GM13977 (cell line): ENCODE measurements at regions not wholly inside any gene's neighbourhood (a gene's known extent, or its start where the extent isn't known, plus 50 kb on each side); places are given as distances from the start of the nearest gene placed in this dataset.

Experiments
- DNase-seq: peaks from one replicate; pipeline ENCODE4 v3.0.0; 2012; ENCODE audit warnings: low spot score
- CTCF ChIP-seq: IDR thresholded peaks from 2 replicates; pipeline ENCODE4 v1.5.1; 2012; ENCODE audit warnings: mild to moderate bottlenecking, control low read depth; ENCODE audit not compliant: insufficient read depth; ENCODE audit errors: extremely low read depth, missing control alignments
- in situ Hi-C: fragments of 300-500 bp; cut with MboI; formaldehyde crosslinking; loops from one replicate; pipeline ENCODE4 v1.12.0; 2022; ENCODE audit warnings: low sequenced_read_pairs, low pct_unique_long_range_greater_than_20kb, mixed read lengths, inconsistent platforms; ENCODE audit not compliant: unreplicated experiment

GRCh38 chr6:54772610-54773009 lies 74.0 kb upstream of the FAM83B start:
- DNase-seq: no peak
- in situ Hi-C loops: no loop called here
- TF ChIP-seq CTCF: no peak

GRCh38 chr6:54775576-54775975 lies 71.0 kb upstream of the FAM83B start:
- no peak for DNase-seq
- in situ Hi-C loops: no loop called here
- no peak for TF ChIP-seq CTCF

- no peak for TF ChIP-seq CTCF
- no peak for DNase-seq
- in situ Hi-C loops: no loop called here
Measured at GRCh38 chr6:54776891-54777290, 69.7 kb upstream of the FAM83B start.

GRCh38 chr6:54778731-54779130 lies 67.8 kb upstream of the FAM83B start:
- TF ChIP-seq CTCF: no peak
- no peak for DNase-seq
- in situ Hi-C loops: no loop called here

- DNase-seq: no peak
- in situ Hi-C loops: no loop called here
- TF ChIP-seq CTCF: no peak
Measured at GRCh38 chr6:54784011-54784410, 62.6 kb upstream of the FAM83B start.

GRCh38 chr6:54786154-54786553 lies 60.4 kb upstream of the FAM83B start:
- TF ChIP-seq CTCF: no peak
- in situ Hi-C loops: no loop called here
- DNase-seq: no peak

- in situ Hi-C loops: no loop called here
- no peak for DNase-seq
- TF ChIP-seq CTCF: no peak
Measured at GRCh38 chr6:54787825-54788224, 58.7 kb upstream of the FAM83B start.
